Endothelial cell of umbilical vein (primary cell): ENCODE measurements at regions not wholly inside any gene's neighbourhood (a gene's known extent, or its start where the extent isn't known, plus 50 kb on each side); places are given as distances from the start of the nearest gene placed in this dataset.

ENCODE experiments used
- BruUV-seq: library from RNA; stranded (reverse); fragments of 400-500 nt; replicated peaks from 2 replicates; lab custom pipeline; 2021; lab: Mats Ljungman, UMichigan
- CTCF ChIA-PET: fragments of 300-600, 350-600 bp; sonication (Branson Sonifier 250); formaldehyde crosslinking; loops from one replicate; lab custom pipeline; 2021; ENCODE audit warnings: antibody characterized with exemption, inconsistent platforms; lab: Charles Lee
- POLR2A ChIA-PET: fragments of 300-600, 350-600 bp; sonication (Branson Sonifier 250); formaldehyde crosslinking; loops from one replicate; lab custom pipeline; 2021; ENCODE audit warnings: antibody characterized with exemption, inconsistent platforms; lab: Charles Lee
- DNase-seq: peaks from one replicate; pipeline ENCODE4 v3.0.0-alpha.2; 2011; ENCODE audit warnings: low read depth, low spot score
- FAIRE-seq: peaks from 2 replicates; lab custom pipeline; 2011; peaks lifted over from hg19 to GRCh38; lab: Jason Lieb, UNC
- H2AFZ ChIP-seq: 2 replicates; pipeline ENCODE4 v1.6.0; 2012; ENCODE audit warnings: low read depth, low read length, control low read depth, inconsistent platforms
- H3K27ac ChIP-seq: 2 replicates; pipeline ENCODE4 v1.5.1; 2011; ENCODE audit warnings: low read depth, mild to moderate bottlenecking, control low read depth, low read length, moderate library complexity; ENCODE audit not compliant: insufficient read depth
- H3K27me3 ChIP-seq, 2 experiments: 2 replicates each; pipeline versions ENCODE4 v1.6.0 to v1.6.1; 2011; ENCODE audit warnings: low read length in 2 of 2, mixed read lengths in 1 of 2; ENCODE audit not compliant: control insufficient read depth in 2 of 2, insufficient read depth in 2 of 2
- H3K36me3 ChIP-seq, 2 experiments: 2 replicates in 1 of 2; 3 replicates in 1 of 2; pipeline ENCODE4 v1.5.1; 2011; ENCODE audit warnings: low read length in 2 of 2, mild to moderate bottlenecking in 1 of 2, moderate library complexity in 1 of 2; ENCODE audit not compliant: control insufficient read depth in 2 of 2, insufficient read depth in 2 of 2; ENCODE audit errors: extremely low read depth in 1 of 2
- H3K4me1 ChIP-seq: 3 replicates; pipeline ENCODE4 v1.5.1; 2011; ENCODE audit warnings: mild to moderate bottlenecking, low read length; ENCODE audit not compliant: control insufficient read depth, insufficient read depth; ENCODE audit errors: extremely low read depth
- H3K4me2 ChIP-seq: 2 replicates; pipeline ENCODE4 v1.6.1; 2011; ENCODE audit warnings: low read length, control low read depth, mixed read lengths; ENCODE audit not compliant: insufficient read depth
- H3K4me3 ChIP-seq, 3 experiments: fragments of 200-600 bp in 1 of 3; sonication (generic), shearing (Covaris generic) in 1 of 3; replicated peaks in 1 of 3; 2 replicates each; pipeline ENCODE4 v1.5.1; 2011 to 2016; ENCODE audit warnings: control low read depth in 3 of 3, low read length in 3 of 3, mild to moderate bottlenecking in 2 of 3, inconsistent platforms in 1 of 3, low read depth in 1 of 3, moderate library complexity in 1 of 3; ENCODE audit not compliant: insufficient read depth in 1 of 3
- H3K79me2 ChIP-seq: 2 replicates; pipeline ENCODE4 v1.6.0; 2012; ENCODE audit warnings: low read length, inconsistent platforms; ENCODE audit not compliant: control insufficient read depth, insufficient read depth
- H3K9ac ChIP-seq: replicated peaks from 2 replicates; pipeline ENCODE3; 2011; ENCODE audit warnings: low read length, control low read depth; ENCODE audit not compliant: insufficient read depth; ENCODE audit errors: extremely low read depth
- H3K9me1 ChIP-seq: replicated peaks from 3 replicates; pipeline ENCODE4 v1.6.0; 2011; ENCODE audit warnings: mild to moderate bottlenecking, low read length; ENCODE audit not compliant: control insufficient read depth, insufficient read depth; ENCODE audit errors: extremely low read depth
- H3K9me3 ChIP-seq: replicated peaks from 2 replicates; pipeline ENCODE4 v1.5.1; 2012; ENCODE audit warnings: low read length, inconsistent platforms; ENCODE audit not compliant: control insufficient read depth, insufficient read depth
- H4K20me1 ChIP-seq: replicated peaks from 2 replicates; pipeline ENCODE3; 2011; ENCODE audit warnings: mild to moderate bottlenecking, low read length; ENCODE audit not compliant: control insufficient read depth, insufficient read depth; ENCODE audit errors: extremely low read depth
- CTCF ChIP-seq, 2 donors: IDR thresholded peaks; 1 replicate in 1 of 2; 2 replicates in 1 of 2; pipeline ENCODE4 v1.5.1; 2011; ENCODE audit warnings: low read length in 2 of 2, mild to moderate bottlenecking in 2 of 2, moderate library complexity in 2 of 2, control low read depth in 1 of 2, inconsistent platforms in 1 of 2, low read depth in 1 of 2; ENCODE audit not compliant: insufficient read depth in 1 of 2; ENCODE audit errors: extremely low read depth in 1 of 2
- EZH2 ChIP-seq: IDR thresholded peaks from 2 replicates; pipeline ENCODE4 v1.6.1; 2012; ENCODE audit warnings: borderline replicate concordance, low read depth, mild to moderate bottlenecking, moderate library complexity, low read length, inconsistent platforms; ENCODE audit not compliant: severe bottlenecking
- FOS ChIP-seq: IDR thresholded peaks from 2 replicates; pipeline ENCODE4 v1.6.1; 2011; ENCODE audit warnings: mild to moderate bottlenecking, low read length, moderate library complexity, borderline replicate concordance; ENCODE audit not compliant: insufficient read depth
- GATA2 ChIP-seq: IDR thresholded peaks from 2 replicates; pipeline ENCODE4 v1.7.0; 2011; ENCODE audit warnings: low read depth, mild to moderate bottlenecking, moderate library complexity, mixed read lengths, low read length; ENCODE audit not compliant: insufficient read length, insufficient read depth
- JUN ChIP-seq: IDR thresholded peaks from 2 replicates; pipeline ENCODE4 v1.6.1; 2011; ENCODE audit warnings: borderline replicate concordance, low read depth; ENCODE audit not compliant: insufficient read length, insufficient read depth
- MAX ChIP-seq: IDR thresholded peaks from 2 replicates; pipeline ENCODE4 v1.6.1; 2011; ENCODE audit not compliant: insufficient read depth, insufficient read length
- MYC ChIP-seq: IDR thresholded peaks from one replicate; pipeline ENCODE4 v1.6.1; 2011; ENCODE audit warnings: mild to moderate bottlenecking, low read depth, low read length
- POLR2A ChIP-seq: IDR thresholded peaks from 2 replicates; pipeline ENCODE4 v1.6.1; 2012; ENCODE audit warnings: low read depth, mild to moderate bottlenecking, control low read depth, low read length
- POLR2AphosphoS5 ChIP-seq: IDR thresholded peaks from 2 replicates; pipeline ENCODE4 v1.6.1; 2012; ENCODE audit warnings: low read depth, mild to moderate bottlenecking, control low read depth, low read length, moderate library complexity; ENCODE audit not compliant: insufficient read depth
- dilution Hi-C: fragments of 300-500 bp; cut with MboI; formaldehyde crosslinking; loops from one replicate; pipeline ENCODE4 v1.15.0; 2019; ENCODE audit warnings: low sequenced_read_pairs; ENCODE audit not compliant: extremely low pct_ligation_motif_present
- intact Hi-C: fragments of 100-400 bp; cut with micrococcal nuclease; formaldehyde crosslinking; loops from one replicate; pipeline ENCODE4 v1.10.0; 2022

- H3K27me3 ChIP-seq: no peaks in the 10 kb centered on the region
- CTCF ChIA-PET: no interaction called here
Observed at GRCh38 chr5:145118611-145119010, 716.5 kb downstream of the PRELID2 start.

More at GRCh38 chr5:145118611-145119010, 716.5 kb downstream of the PRELID2 start:
- Histone ChIP-seq H3K9ac (no peak overlapping the region), H3K4me2 (no peak overlapping the region), H3K36me3 (no peaks in the 10 kb centered on the region), H3K4me3 (no peak overlapping the region), H3K27ac (no peak overlapping the region), H3K4me1 (no peaks in the 10 kb centered on the region), H3K9me1 (no peaks in the 10 kb centered on the region), H3K79me2 (no peaks in the 10 kb centered on the region), H2AFZ (no peak overlapping the region), H3K9me3 (no peaks in the 10 kb centered on the region), H4K20me1 (no peaks in the 10 kb centered on the region)
- BruUV-seq: no TSS peak
- intact Hi-C loops (no loop called here), dilution Hi-C loops (no loop called here)
- POLR2A ChIA-PET: no interaction called here
- no peak for FAIRE-seq
- TF ChIP-seq MAX (no peak), POLR2A (no peak), GATA2 (no peak), MYC (no peak), CTCF (IDR thresholded peaks at IDR 0.05; ENCODE audit: extremely low read depth in 1 of 2, insufficient read depth in 1 of 2, low read depth in 1 of 2, low read length in 2 of 2) (no peak), JUN (no peak), POLR2AphosphoS5 (no peak), FOS (no peak), EZH2 (no peak)
- no peak for DNase-seq
